CD4-positive, alpha-beta T cell treated with Interleukin-17A for 1 hour (primary cell): ENCODE measurements at regions not wholly inside any gene's neighbourhood (a gene's known extent, or its start where the extent isn't known, plus 50 kb on each side); places are given as distances from the start of the nearest gene placed in this dataset.
A peak's percentile ranks its signal among the peaks of the same experiment; 100 is the strongest.
"Not testable (repeated sequence)": the region's sequence is repeated elsewhere in the genome, so short reads cannot be mapped to it uniquely, and the experiment has no call there.

ENCODE experiments used
- DNase-seq: peaks from one replicate; pipeline ENCODE4 v3.0.0-alpha.2; 2020

GRCh38 chr6:141488488-141488887 lies 644.2 kb upstream of the GJE1 start:
- DNase-seq = peak; percentile 16

GRCh38 chr6:141486942-141487341 lies 645.8 kb upstream of the GJE1 start:
- no peak for DNase-seq

GRCh38 chr6:141484711-141485110 lies 648.0 kb upstream of the GJE1 start:
- DNase-seq = peak; percentile 75

GRCh38 chr6:141483598-141484061 lies 649.1 kb upstream of the GJE1 start:
- DNase-seq = peak; percentile 88

GRCh38 chr6:141482796-141483597 lies 649.7 kb upstream of the GJE1 start:
- peak; percentile 31 for DNase-seq

- no peak for DNase-seq
Observed at GRCh38 chr6:141475259-141475658, 657.5 kb upstream of the GJE1 start.

GRCh38 chr6:141472162-141472928 lies 660.4 kb upstream of the GJE1 start:
- no peak for DNase-seq

- no peak for DNase-seq
Observed at GRCh38 chr6:141470810-141471209, 661.9 kb upstream of the GJE1 start.

GRCh38 chr6:141467881-141468280 lies 664.8 kb upstream of the GJE1 start:
- DNase-seq = no peak

GRCh38 chr6:141467041-141467440 lies 665.7 kb upstream of the GJE1 start:
- DNase-seq = no peak

- no peak for DNase-seq
Observed at GRCh38 chr6:141464896-141465295, 667.8 kb upstream of the GJE1 start.

- peak; percentile 53 for DNase-seq
Observed at GRCh38 chr6:141464490-141464889, 668.2 kb upstream of the GJE1 start.

GRCh38 chr6:141463237-141463977 lies 669.3 kb upstream of the GJE1 start:
- no peak for DNase-seq

- DNase-seq = no peak
Observed at GRCh38 chr6:141460743-141461484, 671.8 kb upstream of the GJE1 start.

- DNase-seq = not testable (repeated sequence)
Observed at GRCh38 chr6:141460245-141460644, 672.5 kb upstream of the GJE1 start.

- DNase-seq = not testable (repeated sequence)
Observed at GRCh38 chr6:141457984-141458383, 674.7 kb upstream of the GJE1 start.

GRCh38 chr6:141452354-141452686 lies 680.4 kb upstream of the GJE1 start:
- no peak for DNase-seq

- no peak for DNase-seq
Observed at GRCh38 chr6:141451511-141452353, 681.0 kb upstream of the GJE1 start.

GRCh38 chr6:141451181-141451510 lies 681.6 kb upstream of the GJE1 start:
- DNase-seq = no peak

GRCh38 chr6:141445928-141446628 lies 686.6 kb upstream of the GJE1 start:
- no peak for DNase-seq

GRCh38 chr6:141443668-141444289 lies 688.9 kb upstream of the GJE1 start:
- DNase-seq = no peak
